ENCODE measurements at regions not wholly inside any gene's neighbourhood (a gene's known extent, or its start where the extent isn't known, plus 50 kb on each side); places are given as distances from the start of the nearest gene placed in this dataset.

GRCh38 chr4:10348241-10348640, 109.0 kb downstream of the ZNF518B start:
- TF ChIP-seq CTCF (IDR thresholded peaks at IDR 0.05) (no peak), NR1H2 (CRISPR knock-in tag; IDR thresholded peaks at IDR 0.05) (no peak), ZSCAN18 (CRISPR knock-in tag; IDR thresholded peaks at IDR 0.05) (no peak), MAX (CRISPR knock-in tag; IDR thresholded peaks at IDR 0.05) (no peak), NFATC4 (CRISPR knock-in tag; IDR thresholded peaks at IDR 0.05) (no peak), NFYB (CRISPR knock-in tag; conservative IDR thresholded peaks at IDR 0.05; ENCODE audit: low read depth) (no peak), RORB (CRISPR knock-in tag; IDR thresholded peaks at IDR 0.05) (no peak), GRHL2 (CRISPR knock-in tag; IDR thresholded peaks at IDR 0.05; ENCODE audit: insufficient replicate concordance, severe bottlenecking) (no peak), AFF4 (CRISPR knock-in tag; IDR thresholded peaks at IDR 0.05; ENCODE audit: borderline replicate concordance) (no peak), OVOL2 (CRISPR knock-in tag; IDR thresholded peaks at IDR 0.05; ENCODE audit: borderline replicate concordance) (no peak), TCF7 (CRISPR knock-in tag; IDR thresholded peaks at IDR 0.05; ENCODE audit: low read depth) (no peak)

Measured in WTC11 (cell line).